22Rv1 (cell line): ENCODE measurements at regions not wholly inside any gene's neighbourhood (a gene's known extent, or its start where the extent isn't known, plus 50 kb on each side); places are given as distances from the start of the nearest gene placed in this dataset.

Experiments used
- H3K27ac ChIP-seq: fragments of 450-650 bp; 2 replicates; pipeline ENCODE4 v1.5.1; 2017
- ZFX ChIP-seq: fragments of 450-650 bp; IDR thresholded peaks from 2 replicates; pipeline ENCODE4 v1.6.1; 2017; ENCODE audit warnings: antibody characterized with exemption, borderline replicate concordance
- TF ChIP-seq, protein P1 (sequence below): fragments of 450-650 bp; IDR thresholded peaks from 2 replicates; pipeline ENCODE4 v1.5.1; 2017; ENCODE audit warnings: mild to moderate bottlenecking

DNA sequence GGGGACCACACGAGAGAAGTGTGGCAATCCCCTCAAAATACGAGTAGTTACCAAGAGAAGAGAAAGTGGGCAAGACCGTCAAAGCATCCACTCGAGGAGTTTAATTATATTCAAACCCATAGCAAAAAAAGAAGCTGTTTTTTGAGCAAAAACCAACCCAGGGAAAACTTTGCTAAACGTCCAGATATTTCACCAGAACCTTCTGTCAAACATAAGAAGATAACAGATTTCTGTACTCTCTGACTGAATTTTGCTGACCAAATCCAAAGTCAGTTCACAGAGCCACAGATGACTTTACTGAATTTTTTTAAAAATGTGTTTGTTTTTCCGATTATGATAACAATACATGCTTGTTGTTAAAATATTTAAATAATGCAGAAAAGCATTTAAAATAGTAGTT is 145.6 kb upstream of the PTPN1 start:
- H3K27ac ChIP-seq: no peak overlapping the region
- no peak for TF ChIP-seq ZFX
- TF ChIP-seq, protein P1, sequence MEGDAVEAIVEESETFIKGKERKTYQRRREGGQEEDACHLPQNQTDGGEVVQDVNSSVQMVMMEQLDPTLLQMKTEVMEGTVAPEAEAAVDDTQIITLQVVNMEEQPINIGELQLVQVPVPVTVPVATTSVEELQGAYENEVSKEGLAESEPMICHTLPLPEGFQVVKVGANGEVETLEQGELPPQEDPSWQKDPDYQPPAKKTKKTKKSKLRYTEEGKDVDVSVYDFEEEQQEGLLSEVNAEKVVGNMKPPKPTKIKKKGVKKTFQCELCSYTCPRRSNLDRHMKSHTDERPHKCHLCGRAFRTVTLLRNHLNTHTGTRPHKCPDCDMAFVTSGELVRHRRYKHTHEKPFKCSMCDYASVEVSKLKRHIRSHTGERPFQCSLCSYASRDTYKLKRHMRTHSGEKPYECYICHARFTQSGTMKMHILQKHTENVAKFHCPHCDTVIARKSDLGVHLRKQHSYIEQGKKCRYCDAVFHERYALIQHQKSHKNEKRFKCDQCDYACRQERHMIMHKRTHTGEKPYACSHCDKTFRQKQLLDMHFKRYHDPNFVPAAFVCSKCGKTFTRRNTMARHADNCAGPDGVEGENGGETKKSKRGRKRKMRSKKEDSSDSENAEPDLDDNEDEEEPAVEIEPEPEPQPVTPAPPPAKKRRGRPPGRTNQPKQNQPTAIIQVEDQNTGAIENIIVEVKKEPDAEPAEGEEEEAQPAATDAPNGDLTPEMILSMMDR: no peak

DNA sequence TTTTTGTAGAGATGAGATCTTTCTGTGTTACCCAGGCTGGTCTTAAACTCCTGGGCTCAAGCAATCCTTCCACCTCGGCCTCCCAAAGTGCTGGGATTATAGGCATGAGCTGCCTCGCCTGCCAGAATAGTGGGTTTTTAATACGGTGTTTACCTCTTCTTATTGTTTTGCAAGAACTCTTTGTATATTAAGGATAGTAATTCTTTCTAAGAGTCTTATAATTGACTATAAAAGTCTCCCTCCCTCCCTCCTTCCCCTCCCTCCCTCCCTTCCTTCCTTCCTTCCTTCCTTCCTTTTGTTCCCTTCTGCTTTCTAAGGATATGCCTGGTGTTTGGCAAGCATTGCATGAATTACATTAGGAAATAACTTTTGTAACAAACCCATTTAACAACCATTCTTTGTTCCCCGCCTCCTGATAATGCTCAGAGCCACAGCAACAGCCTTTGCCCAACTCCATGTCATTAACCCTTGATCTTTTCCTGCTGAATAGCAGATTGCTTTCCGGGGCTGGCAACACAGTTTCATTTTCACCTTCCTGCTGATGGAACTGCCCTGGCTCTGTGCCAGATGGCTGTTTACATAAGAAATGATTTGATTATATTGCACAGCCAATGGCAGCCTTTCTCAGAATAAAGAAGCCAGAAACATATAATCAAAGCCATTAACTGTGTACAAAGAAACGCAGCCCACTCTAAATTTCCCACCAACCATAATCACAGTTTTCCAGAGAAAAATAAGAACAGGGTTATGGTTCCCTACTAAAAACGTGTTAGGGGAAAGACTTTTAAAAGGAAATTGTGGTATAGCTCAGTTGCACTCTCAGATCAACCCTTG is 143.7 kb upstream of the PTPN1 start:
- H3K27ac ChIP-seq: no peak overlapping the region
- TF ChIP-seq, protein P1: no peak
- TF ChIP-seq ZFX: no peak

GRCh38 chr20:50367104-50367674 is 143.0 kb upstream of the PTPN1 start:
- H3K27ac ChIP-seq: no peak overlapping the region
- no peak for TF ChIP-seq ZFX

GRCh38 chr20:50367739-50368375 is 142.3 kb upstream of the PTPN1 start:
- TF ChIP-seq, protein P1: no peak
- TF ChIP-seq ZFX: no peak
- no peak overlapping the region for H3K27ac ChIP-seq

DNA sequence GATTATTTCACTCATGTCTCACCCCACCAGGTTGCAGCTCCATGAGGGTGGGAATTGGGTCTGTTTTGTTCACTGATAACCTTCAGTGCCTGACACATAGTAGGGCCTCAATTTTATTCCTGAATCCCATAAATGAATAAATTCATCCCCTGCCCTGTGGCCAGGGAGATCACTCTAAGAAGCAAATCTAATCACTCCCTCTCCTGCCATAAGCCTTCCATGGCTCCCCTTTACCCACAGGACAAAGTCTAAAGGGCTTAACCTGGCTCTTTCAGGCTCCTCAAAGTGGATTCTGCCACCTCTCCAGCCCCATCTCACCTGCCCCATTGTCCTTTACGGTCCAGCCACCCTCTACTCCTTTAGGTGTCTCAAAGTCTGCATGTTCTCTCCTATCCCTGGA is 141.8 kb upstream of the PTPN1 start:
- H3K27ac ChIP-seq: no peak overlapping the region
- TF ChIP-seq, protein P1: no peak
- TF ChIP-seq ZFX: no peak

DNA sequence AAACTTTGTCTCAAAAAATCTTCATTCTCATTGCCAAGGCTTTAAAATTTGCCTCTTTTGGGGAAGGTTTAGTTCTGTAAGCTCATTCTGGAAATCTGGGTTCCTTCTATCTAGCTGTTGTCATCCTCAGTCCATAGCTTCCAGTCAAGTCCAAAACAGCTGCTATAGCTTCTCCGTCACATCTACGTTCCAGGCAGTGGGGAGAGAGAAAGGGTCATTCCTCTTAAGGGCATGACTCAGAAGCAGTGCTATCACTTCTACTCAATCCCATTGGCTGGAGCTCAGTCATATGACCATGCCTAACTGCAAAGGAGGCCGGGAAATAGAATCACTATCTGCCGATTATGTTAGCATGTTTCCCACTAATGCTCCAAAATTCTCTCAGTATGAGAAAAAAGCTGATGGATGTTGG is 141.4 kb upstream of the PTPN1 start:
- TF ChIP-seq, protein P1: no peak
- no peak for TF ChIP-seq ZFX
- no peak overlapping the region for H3K27ac ChIP-seq

GRCh38 chr20:50369225-50370035 is 140.8 kb upstream of the PTPN1 start:
- TF ChIP-seq ZFX: no peak
- TF ChIP-seq, protein P1: no peak
- H3K27ac ChIP-seq: no peak overlapping the region
